OCI-LY3 (cell line): ENCODE measurements at regions not wholly inside any gene's neighbourhood (a gene's known extent, or its start where the extent isn't known, plus 50 kb on each side); places are given as distances from the start of the nearest gene placed in this dataset.

Experiments
- CTCF ChIP-seq: fragments of 200-600, 300-600 bp; sonication (generic); IDR thresholded peaks from 2 replicates; pipeline ENCODE4 v1.5.1; 2014; ENCODE audit warnings: antibody characterized with exemption, low read length, low read depth
- EZH2phosphoT487 ChIP-seq: fragments of 200-600 bp; shearing (Covaris generic); IDR thresholded peaks from 2 replicates; pipeline ENCODE4 v1.6.1; 2018; ENCODE audit warnings: antibody characterized with exemption, mixed run types, low read depth

GRCh38 chr2:16323126-16323520, 342.5 kb downstream of the CYRIA start:
- TF ChIP-seq CTCF (no peak), EZH2phosphoT487 (no peak)
